Activated naive CD4-positive, alpha-beta T cell treated with Interleukin-2 at 50 U/mL for 16 hours (primary cell): ENCODE measurements at regions not wholly inside any gene's neighbourhood (a gene's known extent, or its start where the extent isn't known, plus 50 kb on each side); places are given as distances from the start of the nearest gene placed in this dataset.
"Not testable (repeated sequence)": the region's sequence is repeated elsewhere in the genome, so short reads cannot be mapped to it uniquely, and the experiment has no call there.

Experiments used
- DNase-seq: peaks from one replicate; pipeline ENCODE4 v3.0.0-alpha.2; 2020

DNA sequence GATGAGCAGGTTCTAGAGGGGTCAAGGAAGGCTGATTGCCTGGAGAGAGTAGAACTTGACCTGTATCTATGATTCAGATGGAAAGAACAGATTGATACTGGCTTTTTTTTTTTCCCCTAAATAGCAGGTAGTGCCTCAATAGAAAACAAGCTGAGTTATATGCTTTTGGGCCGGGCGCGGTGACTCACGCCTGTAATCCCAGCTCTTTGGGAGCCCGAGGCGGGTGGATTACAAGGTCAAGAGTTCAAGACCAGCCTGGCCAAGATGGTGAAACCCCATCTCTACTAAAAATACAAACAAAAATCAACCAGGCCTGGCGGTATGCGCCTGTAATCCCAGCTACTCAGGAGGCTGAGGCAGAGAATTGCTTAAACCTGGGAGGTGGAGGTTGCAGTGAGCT lies 186.1 kb downstream of the CEP135 start:
- not testable (repeated sequence) for DNase-seq

DNA sequence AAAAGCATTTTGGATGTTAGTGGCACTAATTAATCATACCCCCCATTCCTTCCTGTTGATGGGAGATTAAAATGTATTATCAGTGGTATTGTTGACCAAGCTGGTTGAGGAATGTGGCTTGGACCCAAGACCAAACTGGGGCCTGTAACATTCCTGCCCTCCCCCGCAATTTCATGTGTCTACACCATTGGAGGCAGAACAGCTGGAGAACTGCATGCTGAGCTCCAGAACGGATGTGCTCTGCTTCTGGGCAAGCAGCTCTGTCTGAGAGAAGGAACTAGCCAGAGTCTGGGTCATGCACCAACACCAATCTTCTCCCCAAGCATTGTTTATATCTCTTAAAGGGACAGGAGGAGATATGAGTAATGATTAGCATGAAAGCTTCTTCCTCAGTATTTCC lies 185.5 kb downstream of the CEP135 start:
- no peak for DNase-seq

DNA sequence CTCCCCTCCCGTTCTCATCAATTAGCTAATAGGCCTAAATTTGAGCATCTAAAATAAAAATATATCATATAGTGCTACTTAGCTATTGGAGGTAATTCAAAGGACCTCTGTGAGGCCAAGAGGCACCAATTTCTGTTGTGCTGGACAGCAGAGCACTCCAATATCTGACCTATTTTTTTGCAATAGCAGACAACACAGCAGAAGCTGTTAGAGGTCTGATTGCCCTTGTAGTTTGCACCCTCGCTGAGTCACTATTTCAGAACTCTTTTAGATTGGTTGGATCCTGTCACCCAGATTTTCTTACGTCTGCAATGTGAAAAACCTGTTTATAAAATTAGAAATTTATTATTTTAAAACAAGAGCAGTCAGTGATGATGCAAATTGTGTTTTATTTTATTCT lies 184.1 kb downstream of the CEP135 start:
- DNase-seq = no peak

DNA sequence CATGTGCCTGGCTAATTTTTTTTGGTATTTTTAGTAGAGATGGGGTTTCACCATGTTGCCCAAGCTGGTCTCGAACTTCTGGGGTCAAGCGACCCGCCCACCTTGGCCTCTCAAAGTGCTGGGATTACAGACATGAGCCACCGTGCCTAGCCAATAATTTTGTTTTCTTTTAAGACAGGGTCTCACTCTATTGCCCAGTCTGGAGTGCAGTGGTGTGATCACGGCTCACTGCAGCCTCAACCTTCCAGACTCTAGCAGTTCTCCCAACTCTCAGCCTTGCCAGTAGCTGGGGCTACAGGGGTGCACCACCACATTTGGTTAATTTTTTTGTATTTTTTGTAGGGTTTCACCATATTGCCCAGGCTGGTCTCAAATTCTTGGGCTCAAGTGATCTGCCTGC lies 183.4 kb downstream of the CEP135 start:
- not testable (repeated sequence) for DNase-seq

DNA sequence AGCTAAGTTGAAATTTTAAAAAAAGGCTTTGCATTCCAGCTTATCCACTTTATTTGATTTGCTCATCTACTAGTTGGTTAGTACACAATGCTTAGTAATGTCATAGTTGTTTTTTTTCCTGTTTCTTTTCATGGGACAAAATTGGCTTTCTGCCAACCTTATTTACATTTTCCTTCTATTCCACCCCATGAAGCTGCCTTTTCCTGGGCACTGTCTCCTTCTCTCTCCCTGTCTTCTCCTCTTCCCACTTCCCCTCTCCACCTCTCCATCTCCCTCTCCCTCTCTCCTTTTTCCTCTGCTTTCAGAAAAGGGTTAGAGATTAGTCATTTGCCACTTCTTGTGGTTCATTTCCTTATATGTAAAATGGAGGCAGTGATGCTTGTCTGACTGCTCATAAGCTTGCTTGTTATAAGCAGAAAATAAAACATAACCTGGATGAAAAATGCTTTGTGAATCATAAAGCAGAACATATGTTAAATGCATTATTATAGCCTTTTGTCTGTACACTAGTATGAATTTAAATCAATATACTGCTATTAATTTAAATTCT lies 181.9 kb downstream of the CEP135 start:
- DNase-seq = no peak

DNA sequence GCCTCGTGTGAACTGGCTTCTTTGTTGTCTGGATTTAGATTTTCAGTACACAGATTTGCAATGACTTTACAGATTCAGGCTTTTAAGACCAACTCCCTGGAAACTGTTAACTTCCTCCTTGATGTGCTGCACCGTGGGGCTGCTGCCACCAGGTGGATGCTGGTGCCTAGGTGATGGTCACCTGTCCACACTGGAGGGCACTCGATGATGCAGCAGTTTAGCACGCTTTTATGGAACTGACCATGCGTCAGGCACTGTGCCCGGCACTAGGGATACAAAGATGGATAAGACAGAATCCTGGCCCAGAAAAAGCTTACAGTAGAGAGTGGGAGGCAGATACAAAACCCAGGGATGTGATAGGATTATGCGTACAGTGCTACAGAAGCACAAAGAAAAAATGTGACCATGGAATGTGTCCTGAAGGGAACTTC lies 180.7 kb downstream of the CEP135 start:
- peak; percentile 5 for DNase-seq

DNA sequence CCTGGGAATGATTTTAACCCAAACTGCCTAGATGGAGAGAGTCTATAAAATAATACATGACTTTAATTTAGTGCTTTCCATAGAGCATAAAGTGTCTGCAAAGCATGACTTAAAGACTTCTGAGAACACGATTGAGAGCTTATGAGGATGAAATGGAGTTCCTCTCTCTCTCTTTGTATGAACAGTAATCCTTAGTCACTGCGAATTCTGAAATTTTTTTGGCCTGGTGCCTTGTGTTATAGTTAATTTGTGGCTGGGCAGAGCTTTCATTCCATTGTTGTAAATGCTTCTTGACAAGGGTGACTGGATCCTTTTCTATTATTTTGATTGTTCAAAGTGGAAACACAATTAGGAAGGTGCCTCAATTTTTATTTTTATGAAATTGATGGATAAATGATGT lies 179.5 kb downstream of the CEP135 start:
- DNase-seq = no peak

DNA sequence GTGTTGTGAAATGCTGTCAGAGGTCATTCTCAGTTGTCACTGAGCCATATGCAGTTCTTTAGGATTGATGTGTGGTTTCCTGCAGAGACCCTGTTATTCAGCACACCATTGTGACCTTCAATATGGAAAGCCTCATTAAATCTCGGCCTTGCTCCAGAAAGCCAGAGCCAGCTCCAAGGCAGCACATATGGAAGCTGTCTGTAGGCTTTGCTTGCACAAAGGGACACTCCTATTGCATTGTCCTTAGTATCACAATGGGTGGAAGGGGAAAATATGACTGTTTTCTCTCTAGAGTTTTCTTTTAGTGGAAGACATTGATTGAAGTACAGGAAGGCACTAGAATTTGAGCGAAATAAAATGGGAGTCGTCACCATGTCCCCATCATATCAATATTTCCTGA lies 179.0 kb downstream of the CEP135 start:
- no peak for DNase-seq

DNA sequence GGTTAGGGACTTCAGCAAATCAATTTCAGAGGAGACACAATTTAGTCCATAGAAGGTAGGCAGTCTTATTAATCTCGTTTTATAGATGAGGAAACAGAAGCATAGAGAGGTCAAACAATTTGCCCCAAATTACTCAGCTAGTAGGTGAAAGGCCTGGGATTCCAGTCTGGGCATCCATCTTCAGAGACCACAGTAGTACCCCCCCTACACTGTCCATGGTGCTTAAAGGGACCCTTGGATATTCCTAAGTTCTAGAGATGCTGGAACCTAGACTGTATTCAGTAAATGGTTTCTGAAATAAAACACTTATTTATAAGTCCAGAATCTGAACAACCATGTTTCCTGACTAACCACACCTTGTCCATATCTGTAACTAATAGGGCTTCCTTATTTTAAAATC lies 174.8 kb downstream of the CEP135 start:
- no peak for DNase-seq

DNA sequence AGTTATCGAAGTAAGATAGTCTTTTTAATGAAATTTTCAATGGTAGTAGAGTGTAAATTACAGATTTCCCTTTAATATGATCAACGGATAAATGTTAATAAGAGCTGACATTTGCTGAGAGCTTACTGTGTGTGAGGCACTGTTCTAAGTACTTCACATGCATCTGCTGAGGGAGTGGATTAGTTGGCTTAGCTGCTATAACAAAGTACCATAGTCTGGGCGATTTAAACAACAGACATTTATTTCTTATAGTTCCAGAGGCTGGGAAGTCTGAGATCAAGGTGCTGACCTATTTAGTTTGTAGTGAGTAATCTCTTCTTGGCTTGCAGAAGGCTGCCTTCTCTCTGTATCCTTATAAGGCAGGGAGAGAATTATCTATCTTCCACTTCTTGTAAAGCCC lies 174.3 kb downstream of the CEP135 start:
- DNase-seq = no peak

DNA sequence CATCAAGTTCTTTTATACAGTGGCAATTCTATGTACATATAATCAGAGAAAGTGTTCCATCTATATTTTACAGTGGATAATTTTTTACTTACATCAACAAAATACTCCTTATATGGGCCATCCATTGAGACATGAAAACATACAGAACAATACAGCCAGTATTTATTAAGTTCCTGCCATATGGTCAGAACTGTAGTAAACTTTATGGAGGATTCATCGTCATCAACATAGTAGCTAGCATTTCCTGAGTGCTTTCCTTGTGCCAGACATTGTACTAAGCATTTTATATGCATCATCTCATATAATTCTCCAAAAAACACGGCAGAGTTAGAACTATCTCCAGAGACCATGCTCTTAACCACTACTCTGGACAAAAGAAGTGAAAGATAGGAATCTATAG lies 170.1 kb downstream of the CEP135 start:
- DNase-seq = no peak

DNA sequence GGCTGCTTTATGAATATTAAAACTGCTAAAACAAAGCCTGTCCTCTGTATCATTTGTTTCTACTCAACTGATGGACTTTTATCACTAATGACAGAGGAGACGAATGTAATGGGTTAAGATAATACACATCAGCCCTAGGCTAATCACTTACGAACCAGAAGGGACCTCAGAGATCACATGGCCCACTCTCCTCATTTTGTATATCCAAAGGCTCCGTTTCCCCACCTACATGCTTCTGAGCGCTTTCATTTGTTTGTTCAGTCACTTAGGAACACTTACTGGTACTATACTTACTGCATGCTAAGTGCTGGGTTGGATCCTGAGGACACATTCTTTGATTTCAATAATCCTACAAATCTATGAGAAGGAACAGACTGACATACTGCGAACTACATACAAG lies 169.3 kb downstream of the CEP135 start:
- DNase-seq = no peak

DNA sequence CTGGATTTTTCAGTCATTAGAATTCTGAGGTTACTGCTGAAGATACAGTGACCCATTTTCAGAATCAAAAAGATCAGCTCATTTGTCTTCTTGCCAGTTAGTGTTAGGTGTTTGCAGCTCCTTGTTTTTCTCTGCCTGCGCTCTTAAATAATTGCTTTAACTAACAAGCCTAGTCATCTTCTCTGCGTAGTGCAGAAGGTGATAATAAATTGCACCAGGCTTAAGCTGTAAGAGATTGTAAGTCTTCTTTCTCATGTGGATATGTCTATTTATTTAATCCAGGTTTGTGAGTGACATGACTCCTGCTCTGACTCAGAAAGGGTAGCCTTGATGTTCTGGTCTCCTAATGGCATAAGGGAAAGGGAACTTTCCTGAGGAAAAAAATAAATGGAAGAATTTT lies 167.2 kb downstream of the CEP135 start:
- no peak for DNase-seq

DNA sequence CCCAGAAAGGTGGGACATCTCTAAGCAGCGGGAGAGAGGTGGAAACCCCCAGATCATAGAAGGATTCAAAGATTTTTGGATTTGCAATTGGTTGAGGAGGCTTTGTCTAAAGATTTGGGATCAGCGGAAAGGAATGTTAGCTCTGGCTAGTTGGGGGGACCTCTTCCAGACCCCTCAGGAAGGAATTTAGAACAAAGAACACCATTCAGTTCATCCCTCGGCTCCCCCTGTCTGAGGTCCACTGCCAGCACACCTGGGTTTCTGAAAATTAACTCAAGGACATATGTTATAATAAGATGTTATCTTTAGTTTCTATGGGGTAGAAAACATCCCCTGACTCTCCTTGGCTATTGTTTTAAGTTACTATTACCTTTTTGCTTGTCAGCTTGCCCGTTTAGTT lies 163.6 kb downstream of the CEP135 start:
- no peak for DNase-seq

DNA sequence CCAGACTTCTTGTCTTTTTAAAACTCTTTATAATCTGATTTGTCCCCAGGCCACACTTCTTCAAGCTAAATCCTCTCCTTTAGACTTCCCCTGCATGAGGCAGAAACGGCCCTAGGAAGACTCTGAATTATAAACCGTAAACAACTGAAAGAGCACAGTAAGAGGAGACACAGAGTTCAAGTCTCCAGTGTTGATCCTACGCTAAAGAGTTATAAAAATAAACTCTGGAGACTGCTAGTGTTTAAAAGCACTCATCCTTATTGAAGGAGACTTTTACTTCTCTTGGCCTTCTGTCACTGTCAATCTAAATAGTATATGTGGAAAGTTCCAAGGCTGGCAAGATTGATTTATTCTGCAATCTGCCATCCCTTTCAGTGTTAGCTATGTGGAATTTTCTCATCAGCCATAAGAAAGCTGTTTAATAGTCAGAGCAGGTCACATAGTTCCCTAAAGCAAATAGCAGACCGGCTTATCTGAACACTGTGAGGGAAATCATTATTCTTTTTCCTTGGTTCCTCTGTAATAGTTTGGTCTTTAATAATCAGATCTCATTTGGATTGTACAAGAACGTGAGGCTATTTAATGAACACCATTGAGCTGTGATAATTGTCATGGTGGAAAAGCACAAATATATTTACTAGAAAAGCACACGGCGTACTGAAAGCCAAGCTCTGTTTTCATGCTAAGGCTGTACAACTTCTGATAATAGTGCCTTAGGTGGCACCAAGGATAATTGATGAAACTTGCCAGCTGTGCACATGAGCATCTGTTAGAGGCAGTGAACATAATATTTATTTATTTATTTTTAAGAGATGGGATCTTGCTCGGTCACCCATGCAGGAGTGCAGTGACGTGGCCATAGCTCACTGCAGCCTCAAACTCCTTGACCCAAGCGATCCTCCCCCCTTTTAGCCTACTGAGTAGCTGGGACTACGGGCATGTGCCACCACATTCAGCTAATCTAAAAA lies 157.7 kb downstream of the CEP135 start:
- DNase-seq = no peak

DNA sequence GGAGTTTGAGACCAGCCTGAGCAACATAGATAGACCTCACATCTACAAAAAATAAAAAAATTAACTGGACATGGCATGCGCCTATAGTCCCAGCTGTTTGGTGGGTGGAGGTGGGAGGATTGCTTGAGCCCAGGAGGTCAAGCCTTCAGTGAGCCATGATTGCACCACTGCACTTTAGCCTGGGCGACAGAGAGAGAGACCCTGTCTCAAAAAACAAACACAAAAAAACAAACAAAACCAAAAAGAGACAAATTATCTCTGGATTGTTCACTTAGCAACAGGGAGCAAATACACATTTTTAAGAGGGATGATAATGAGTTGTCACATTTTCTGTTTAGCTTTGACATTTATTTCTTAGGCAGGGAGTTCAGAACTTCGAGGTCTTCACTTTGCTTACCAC lies 155.4 kb downstream of the CEP135 start:
- no peak for DNase-seq

DNA sequence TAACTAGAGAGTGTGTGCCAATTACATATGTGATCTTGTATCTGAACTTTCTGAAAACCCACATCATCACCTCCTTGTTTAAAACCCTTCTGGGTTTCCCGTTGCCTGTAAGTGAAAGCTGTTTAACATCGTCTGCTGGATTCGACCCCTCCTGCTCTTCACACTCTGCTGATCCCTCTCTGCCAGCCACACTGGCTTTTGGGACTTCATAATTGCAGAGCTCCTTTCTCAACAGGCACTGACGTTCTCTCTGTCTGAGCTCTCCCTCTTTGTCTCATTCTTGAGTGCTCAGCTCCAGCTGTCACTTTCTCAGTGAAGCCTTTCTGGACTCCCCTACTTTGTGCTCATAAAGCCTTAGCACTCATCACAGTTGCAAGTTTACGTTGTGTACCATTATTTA lies 153.9 kb downstream of the CEP135 start:
- DNase-seq = no peak

DNA sequence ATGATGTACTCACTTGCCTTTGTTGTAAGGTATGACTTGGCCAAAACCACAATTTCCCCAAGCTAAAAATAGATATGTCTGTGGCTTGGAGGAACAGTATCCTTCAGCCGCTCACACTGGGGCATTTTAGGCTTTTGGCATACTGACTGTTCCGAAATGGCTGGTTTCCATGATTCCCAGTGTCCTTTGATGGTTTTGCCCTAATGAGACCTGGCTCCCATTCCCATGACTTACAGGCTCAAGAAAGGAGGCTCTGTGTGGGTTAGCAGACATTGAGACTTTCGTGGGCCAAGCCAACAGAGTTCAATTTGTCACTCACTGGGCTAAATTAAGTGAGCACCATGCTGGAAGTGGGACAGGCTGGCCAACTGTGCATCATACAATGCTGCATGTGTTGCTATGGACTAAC lies 150.6 kb downstream of the CEP135 start:
- DNase-seq = no peak

DNA sequence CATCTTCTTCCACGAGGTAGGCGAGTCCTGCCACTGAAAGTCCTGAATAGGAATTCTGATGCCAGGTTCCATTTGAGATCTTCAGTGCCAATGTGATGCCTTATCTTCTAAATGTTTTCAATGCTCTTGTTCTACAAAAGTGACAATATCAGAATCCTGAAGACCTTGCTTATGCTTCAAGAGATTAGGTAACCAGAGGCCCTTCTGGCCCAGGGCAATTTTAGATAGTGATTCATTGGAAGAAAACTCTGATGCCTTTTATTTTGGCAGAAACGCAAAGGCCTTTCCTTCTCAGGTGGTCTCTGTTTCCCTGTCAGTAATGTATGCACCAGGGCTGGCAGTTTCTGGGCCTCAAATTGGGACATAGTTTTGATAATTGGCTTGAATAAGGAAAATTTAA lies 144.8 kb downstream of the CEP135 start:
- no peak for DNase-seq

DNA sequence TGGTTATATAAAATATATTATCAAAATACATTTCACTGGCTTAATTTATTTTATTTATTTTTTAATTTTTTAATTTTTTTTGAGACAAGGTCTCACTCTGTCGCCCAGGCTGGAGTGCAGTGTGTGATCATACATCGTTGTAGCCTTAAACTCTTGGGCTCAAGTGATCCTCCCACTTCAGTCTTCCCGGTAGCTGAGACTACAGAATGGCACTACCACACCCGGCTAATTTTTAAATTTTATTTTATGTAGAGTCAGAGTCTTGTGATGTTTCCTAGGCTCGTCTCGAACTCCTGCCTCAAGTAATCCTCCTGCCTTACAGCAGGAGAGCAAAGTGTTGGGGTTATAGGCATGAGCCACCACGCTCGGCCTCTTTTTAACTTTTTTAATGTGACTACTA lies 143.8 kb downstream of the CEP135 start:
- no peak for DNase-seq

DNA sequence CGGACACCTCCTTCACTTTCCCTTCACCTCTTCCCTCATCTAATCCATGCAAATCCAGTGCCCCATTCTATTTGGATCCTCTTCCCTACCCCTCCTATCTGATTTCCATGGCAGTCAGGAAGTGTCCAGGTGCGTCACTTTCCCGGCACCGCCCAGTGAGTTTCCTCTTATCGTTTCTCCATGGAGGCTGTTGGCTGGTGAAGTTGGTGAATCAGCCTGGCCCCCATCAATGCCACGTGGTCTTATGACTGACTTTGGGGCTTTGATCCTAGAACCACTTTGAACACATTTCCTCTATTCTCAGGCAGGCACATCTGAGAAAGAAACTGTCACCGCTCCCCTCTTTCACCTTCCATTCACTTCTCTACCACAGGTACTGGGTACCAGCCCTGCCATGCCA lies 137.8 kb downstream of the CEP135 start:
- DNase-seq = no peak

DNA sequence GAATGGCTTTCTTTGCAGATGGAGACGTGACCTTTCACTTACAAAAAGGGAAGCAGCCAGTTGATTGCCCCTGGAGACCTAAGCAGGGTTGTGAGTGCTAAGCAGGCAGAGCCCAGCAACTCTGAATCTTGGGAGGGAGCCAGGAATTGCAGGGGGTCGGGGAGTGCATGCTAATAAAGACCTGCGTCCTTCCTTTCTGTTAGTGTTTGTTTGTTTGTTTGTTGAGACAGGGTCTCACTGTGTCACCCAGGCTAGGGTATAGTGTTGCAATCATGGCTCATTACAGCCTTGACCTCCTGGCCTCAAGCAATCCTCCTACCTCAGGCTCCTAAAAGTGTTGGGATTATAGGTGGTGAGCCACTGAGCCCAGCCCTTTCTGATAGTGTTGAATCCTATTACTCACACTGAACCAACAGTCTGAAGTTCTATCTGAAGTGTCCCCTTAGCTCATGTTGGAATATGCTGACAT lies 137.4 kb downstream of the CEP135 start:
- no peak for DNase-seq

DNA sequence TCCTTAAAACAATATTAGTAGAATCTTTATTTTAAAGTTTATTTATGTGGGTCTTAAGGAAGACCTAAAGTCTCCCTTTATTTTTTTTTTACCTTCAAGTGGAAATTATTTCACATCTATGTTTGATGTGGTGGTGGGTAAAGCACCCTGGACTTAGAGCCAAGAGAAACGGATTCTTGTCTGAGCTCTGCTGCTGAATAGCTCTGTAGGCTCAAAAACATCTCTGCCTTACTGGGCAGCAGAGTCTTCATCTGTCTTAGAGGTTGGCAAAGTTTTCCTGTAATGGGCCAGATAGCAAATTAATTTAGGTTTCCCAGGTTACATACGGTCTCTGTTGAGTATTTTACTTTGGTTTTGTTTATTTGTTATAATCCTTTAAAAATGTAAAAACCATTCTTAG lies 136.5 kb downstream of the CEP135 start:
- DNase-seq = no peak

DNA sequence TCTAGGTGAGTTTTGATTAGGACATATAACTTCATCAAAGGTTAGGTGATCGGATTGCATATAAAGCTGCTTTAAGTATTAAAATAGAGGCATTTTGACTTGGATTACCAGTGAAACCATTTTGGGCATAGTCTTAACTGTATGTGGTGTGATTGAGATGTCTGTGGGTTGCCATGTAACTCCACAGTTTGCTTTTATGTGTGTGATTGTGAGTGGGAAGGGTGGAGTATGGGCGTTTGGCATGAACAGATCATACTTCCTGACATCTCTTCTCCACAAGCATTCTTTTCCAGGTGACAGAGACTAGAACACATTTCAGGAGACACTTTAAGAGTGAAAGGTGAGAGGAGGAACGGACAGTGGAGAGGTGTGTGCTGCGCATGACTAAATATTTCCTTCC lies 136.1 kb downstream of the CEP135 start:
- no peak for DNase-seq
